GM10248 (cell line): ENCODE measurements at regions not wholly inside any gene's neighbourhood (a gene's known extent, or its start where the extent isn't known, plus 50 kb on each side); places are given as distances from the start of the nearest gene placed in this dataset.

Source experiments
- CTCF ChIA-PET: fragments of 300-600 bp; sonication (Branson Sonifier 250); formaldehyde crosslinking; extraction: SDS; loops from one replicate; lab custom pipeline; 2021; ENCODE audit warnings: antibody characterized with exemption; lab: Yijun Ruan, JAX
- POLR2A ChIA-PET: fragments of 350-650 bp; sonication (Branson Sonifier 250); formaldehyde crosslinking; extraction: SDS; loops from one replicate; lab custom pipeline; 2020; ENCODE audit warnings: antibody characterized with exemption; lab: Yijun Ruan, JAX
- DNase-seq: peaks from one replicate; pipeline ENCODE4 v3.0.0; 2012; ENCODE audit errors: extremely low spot score
- TF ChIP-seq, protein P1 (sequence below): IDR thresholded peaks from 2 replicates; pipeline ENCODE4 v1.5.1; 2012; ENCODE audit warnings: mild to moderate bottlenecking, low read depth; ENCODE audit errors: extremely low read depth, missing control alignments, control extremely low read depth

DNA sequence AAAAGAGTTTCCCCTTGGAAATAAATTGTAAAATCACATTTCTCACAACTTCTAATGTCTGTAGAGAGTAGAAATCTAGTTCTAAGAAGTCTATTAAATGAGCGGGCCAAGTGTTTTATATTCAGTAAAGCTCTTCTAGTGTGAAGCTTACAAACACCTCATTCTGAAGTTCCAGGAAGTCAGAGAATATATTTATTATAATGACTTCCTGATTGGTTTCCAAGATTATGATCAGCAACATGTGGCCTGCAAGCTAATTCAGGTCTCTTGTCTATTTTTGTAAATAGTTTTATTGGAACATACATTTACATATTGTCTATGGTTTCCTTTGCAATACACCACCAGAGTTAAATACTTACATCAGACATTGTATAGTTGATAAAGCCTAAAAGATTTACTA lies 603.9 kb downstream of the AMY1C start:
- no peak for DNase-seq
- TF ChIP-seq, protein P1, sequence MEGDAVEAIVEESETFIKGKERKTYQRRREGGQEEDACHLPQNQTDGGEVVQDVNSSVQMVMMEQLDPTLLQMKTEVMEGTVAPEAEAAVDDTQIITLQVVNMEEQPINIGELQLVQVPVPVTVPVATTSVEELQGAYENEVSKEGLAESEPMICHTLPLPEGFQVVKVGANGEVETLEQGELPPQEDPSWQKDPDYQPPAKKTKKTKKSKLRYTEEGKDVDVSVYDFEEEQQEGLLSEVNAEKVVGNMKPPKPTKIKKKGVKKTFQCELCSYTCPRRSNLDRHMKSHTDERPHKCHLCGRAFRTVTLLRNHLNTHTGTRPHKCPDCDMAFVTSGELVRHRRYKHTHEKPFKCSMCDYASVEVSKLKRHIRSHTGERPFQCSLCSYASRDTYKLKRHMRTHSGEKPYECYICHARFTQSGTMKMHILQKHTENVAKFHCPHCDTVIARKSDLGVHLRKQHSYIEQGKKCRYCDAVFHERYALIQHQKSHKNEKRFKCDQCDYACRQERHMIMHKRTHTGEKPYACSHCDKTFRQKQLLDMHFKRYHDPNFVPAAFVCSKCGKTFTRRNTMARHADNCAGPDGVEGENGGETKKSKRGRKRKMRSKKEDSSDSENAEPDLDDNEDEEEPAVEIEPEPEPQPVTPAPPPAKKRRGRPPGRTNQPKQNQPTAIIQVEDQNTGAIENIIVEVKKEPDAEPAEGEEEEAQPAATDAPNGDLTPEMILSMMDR, result no peak
- POLR2A ChIA-PET, result no interaction called here
- CTCF ChIA-PET, result interaction anchor here (1.0 kb wide), 1 partner anchor 9 kb away, joined by 3 read pairs; no protein-coding TSS in a partner anchor

DNA sequence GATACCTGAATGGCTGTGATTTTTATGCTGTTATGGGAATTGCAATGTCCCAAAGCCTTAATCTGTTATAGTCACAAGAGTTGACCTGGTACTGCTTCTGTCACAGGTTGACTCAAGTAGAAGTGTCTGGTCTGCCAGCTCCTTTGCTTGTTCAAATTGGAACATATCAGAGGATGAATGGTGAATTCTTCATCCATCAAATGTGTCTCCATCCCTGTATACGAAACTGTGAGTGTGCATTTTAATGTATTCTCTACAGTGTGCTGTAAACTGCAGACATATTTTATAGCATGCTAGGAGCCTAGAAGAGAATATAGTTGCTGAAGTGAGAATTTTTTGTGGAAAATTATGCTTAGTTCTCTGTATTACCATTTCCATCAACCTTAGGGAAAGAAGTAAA lies 608.4 kb downstream of the AMY1C start:
- TF ChIP-seq, protein P1, result no peak
- CTCF ChIA-PET, result no interaction called here
- DNase-seq, result no peak
- POLR2A ChIA-PET, result no interaction called here

- TF ChIP-seq, protein P1, result no peak
- ChIA-PET POLR2A (no interaction called here), CTCF (no interaction called here)
- no peak for DNase-seq
Measured at GRCh38 chr1:104358621-104359020, 608.9 kb downstream of the AMY1C start.

DNA sequence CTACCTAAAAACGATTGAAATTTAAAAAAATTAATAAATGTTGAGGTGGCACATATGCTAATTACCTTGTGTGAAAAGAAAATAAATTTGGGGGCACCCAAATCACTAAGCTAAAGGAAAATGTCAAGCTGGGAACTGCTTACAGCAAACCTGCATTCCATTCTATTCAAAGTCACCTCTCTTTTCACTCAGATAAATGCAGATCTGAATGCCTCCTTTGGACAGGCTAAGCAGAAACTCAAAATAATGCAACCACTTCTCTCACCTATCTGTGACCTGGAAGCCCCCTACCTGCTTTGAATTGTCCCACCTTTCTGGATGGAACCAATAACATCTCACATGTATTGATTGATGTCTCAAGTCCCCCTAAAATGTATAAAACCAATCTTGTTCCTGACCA lies 628.7 kb downstream of the AMY1C start:
- DNase-seq, result no peak
- POLR2A ChIA-PET, result no interaction called here
- CTCF ChIA-PET, result no interaction called here
- TF ChIP-seq, protein P1, result no peak

- ChIA-PET POLR2A (no interaction called here), CTCF (no interaction called here)
- TF ChIP-seq, protein P1, result no peak
- DNase-seq, result no peak
Measured at GRCh38 chr1:104380003-104380402, 630.3 kb downstream of the AMY1C start.

DNA sequence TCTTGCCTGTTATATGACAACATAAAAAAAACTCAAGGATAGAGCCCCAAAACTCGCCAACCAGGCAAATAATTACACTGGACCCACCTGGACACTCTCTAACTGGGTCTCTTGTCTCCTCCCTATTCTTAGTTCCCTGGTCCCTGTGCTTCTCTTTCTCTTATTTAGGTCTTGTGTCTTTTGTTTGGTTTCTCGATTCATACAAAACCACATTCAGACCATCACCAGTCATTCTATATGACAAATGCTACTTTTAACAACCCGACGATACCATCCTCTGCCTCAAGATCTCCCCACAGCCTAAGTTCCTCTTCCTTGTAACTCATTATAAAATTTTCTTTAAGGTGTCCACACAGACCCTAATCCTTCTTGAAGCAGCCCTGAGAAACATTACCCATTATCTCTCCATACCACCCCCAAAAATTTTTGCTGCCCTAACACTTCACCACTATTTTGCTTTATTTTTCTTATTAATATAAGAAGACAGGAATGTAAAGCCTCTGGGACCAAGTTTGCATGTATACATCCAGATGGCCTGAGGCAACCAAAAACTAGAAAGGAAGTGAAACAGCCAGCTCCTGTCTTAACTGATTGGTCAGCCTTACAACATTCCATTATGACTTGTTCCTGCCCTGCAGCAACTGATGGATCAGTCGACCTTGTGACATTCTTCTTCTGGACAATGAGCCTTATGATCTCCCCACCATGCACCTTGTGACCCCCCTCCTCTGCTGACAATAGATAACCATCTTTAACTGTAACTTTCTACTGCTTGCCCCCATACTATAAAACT lies 638.2 kb downstream of the AMY1C start:
- TF ChIP-seq, protein P1, result no peak
- DNase-seq, result no peak
- ChIA-PET CTCF (no interaction called here), POLR2A (no interaction called here)
